ENCODE measurements at regions not wholly inside any gene's neighbourhood (a gene's known extent, or its start where the extent isn't known, plus 50 kb on each side); places are given as distances from the start of the nearest gene placed in this dataset.

DNA sequence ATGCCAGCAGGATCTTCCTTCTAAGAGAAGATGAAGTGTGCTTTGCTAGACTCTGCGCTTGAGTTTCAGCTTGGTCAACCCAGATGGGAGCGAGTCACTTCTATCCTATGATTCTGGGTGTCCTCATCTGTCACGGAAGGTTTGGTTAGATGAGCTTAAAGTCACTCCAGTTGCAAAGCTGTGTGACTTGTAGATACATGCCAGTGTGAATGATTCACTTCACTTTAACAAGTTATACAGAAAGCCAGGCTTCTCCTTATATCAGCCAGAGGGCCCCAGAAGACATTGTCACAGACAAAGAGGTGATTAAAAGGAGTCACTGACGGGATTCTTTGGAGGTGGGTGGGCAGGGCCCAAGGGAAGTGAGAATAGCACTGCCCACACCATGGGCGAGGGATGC is 122.6 kb upstream of the PFKP start:
- no peak overlapping the region for H3K4me3 ChIP-seq (ENCODE audit: low read depth in 1 of 3, low read length in 3 of 3)
- H3K27me3 ChIP-seq (ENCODE audit: control insufficient read depth in 4 of 4, insufficient read depth in 4 of 4, low read length in 3 of 4) = no peaks in the 10 kb centered on the region
- H3K27ac ChIP-seq (ENCODE audit: low read depth in 1 of 2, low read length in 2 of 2) = no peak overlapping the region
- 86% methylated on average over 5 of the region's 5 CpGs for WGBS
- no peaks in the 10 kb centered on the region for H3K4me1 ChIP-seq (ENCODE audit: control insufficient read depth in 4 of 4, insufficient read depth in 4 of 4, low read length in 3 of 4)
- no peaks in the 10 kb centered on the region for H3K36me3 ChIP-seq (ENCODE audit: control insufficient read depth in 4 of 4, insufficient read depth in 3 of 4, low read depth in 1 of 4, low read length in 3 of 4)
- DNase-seq (ENCODE audit: low spot score) = no peak
- TF ChIP-seq, protein P1, sequence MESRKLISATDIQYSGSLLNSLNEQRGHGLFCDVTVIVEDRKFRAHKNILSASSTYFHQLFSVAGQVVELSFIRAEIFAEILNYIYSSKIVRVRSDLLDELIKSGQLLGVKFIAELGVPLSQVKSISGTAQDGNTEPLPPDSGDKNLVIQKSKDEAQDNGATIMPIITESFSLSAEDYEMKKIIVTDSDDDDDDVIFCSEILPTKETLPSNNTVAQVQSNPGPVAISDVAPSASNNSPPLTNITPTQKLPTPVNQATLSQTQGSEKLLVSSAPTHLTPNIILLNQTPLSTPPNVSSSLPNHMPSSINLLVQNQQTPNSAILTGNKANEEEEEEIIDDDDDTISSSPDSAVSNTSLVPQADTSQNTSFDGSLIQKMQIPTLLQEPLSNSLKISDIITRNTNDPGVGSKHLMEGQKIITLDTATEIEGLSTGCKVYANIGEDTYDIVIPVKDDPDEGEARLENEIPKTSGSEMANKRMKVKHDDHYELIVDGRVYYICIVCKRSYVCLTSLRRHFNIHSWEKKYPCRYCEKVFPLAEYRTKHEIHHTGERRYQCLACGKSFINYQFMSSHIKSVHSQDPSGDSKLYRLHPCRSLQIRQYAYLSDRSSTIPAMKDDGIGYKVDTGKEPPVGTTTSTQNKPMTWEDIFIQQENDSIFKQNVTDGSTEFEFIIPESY (IDR thresholded peaks at IDR 0.05) = no peak
- no peak for TF ChIP-seq YY1 (IDR thresholded peaks at IDR 0.05)
- TF ChIP-seq, protein P2, sequence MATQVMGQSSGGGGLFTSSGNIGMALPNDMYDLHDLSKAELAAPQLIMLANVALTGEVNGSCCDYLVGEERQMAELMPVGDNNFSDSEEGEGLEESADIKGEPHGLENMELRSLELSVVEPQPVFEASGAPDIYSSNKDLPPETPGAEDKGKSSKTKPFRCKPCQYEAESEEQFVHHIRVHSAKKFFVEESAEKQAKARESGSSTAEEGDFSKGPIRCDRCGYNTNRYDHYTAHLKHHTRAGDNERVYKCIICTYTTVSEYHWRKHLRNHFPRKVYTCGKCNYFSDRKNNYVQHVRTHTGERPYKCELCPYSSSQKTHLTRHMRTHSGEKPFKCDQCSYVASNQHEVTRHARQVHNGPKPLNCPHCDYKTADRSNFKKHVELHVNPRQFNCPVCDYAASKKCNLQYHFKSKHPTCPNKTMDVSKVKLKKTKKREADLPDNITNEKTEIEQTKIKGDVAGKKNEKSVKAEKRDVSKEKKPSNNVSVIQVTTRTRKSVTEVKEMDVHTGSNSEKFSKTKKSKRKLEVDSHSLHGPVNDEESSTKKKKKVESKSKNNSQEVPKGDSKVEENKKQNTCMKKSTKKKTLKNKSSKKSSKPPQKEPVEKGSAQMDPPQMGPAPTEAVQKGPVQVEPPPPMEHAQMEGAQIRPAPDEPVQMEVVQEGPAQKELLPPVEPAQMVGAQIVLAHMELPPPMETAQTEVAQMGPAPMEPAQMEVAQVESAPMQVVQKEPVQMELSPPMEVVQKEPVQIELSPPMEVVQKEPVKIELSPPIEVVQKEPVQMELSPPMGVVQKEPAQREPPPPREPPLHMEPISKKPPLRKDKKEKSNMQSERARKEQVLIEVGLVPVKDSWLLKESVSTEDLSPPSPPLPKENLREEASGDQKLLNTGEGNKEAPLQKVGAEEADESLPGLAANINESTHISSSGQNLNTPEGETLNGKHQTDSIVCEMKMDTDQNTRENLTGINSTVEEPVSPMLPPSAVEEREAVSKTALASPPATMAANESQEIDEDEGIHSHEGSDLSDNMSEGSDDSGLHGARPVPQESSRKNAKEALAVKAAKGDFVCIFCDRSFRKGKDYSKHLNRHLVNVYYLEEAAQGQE (IDR thresholded peaks at IDR 0.05) = no peak
- no peak for TF ChIP-seq HNF4G (IDR thresholded peaks at IDR 0.05)
- TF ChIP-seq FOXA1 (IDR thresholded peaks at IDR 0.05) = no peak
- no peak for TF ChIP-seq FOXA2 (IDR thresholded peaks at IDR 0.05)
- H3K9me3 ChIP-seq (ENCODE audit: control insufficient read depth in 4 of 4, low read length in 3 of 4) = no peaks in the 10 kb centered on the region
- no peak overlapping the region for H3K9ac ChIP-seq (ENCODE audit: low read depth in 1 of 2, low read length in 2 of 2)

DNA sequence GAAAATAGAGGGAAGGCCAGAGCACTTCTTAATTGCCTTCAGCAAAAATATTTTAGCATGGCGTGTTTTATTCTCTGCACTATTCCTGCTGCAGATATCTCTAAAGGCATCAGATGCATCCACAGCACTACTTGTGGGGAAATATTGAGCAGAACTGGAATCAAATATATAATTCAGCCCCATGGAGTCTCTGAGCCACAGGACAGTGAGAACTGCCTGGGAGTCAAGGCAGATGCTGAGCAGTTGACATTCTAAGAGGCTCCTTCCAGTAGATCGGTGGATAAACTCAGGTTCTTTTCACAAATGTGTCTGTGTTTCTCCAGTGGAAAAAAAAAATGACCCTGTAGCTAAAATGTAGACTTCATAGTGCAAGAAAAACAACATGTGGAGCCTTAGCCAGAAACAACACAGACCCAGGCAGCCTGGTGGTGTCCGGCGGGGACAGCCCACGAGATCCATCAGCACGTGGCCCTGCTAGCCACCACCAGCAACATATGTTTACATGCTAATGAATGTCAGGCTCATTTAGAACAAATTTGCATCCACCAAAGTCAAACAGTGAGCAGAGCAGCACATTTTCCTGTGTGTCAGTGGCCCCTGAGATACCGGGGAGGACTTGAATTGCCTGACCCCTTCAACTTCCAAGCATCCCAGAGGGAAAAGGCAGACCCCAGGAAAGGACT is 123.3 kb upstream of the PFKP start:
- DNase-seq (ENCODE audit: low spot score) = no peak
- H3K36me3 ChIP-seq (ENCODE audit: control insufficient read depth in 4 of 4, insufficient read depth in 3 of 4, low read depth in 1 of 4, low read length in 3 of 4) = no peaks in the 10 kb centered on the region
- no peaks in the 10 kb centered on the region for H3K9me3 ChIP-seq (ENCODE audit: control insufficient read depth in 4 of 4, low read length in 3 of 4)
- peaks cover 0 to under 1% (median 0%) of the 10 kb centered on the region in 4 donors for H3K27me3 ChIP-seq (ENCODE audit: control insufficient read depth in 4 of 4, insufficient read depth in 4 of 4, low read length in 3 of 4)
- no peak for TF ChIP-seq GABPA (IDR thresholded peaks at IDR 0.05 in 1 of 2, conservative IDR thresholded peaks at IDR 0.05 in 1 of 2)
- TF ChIP-seq, protein P3, sequence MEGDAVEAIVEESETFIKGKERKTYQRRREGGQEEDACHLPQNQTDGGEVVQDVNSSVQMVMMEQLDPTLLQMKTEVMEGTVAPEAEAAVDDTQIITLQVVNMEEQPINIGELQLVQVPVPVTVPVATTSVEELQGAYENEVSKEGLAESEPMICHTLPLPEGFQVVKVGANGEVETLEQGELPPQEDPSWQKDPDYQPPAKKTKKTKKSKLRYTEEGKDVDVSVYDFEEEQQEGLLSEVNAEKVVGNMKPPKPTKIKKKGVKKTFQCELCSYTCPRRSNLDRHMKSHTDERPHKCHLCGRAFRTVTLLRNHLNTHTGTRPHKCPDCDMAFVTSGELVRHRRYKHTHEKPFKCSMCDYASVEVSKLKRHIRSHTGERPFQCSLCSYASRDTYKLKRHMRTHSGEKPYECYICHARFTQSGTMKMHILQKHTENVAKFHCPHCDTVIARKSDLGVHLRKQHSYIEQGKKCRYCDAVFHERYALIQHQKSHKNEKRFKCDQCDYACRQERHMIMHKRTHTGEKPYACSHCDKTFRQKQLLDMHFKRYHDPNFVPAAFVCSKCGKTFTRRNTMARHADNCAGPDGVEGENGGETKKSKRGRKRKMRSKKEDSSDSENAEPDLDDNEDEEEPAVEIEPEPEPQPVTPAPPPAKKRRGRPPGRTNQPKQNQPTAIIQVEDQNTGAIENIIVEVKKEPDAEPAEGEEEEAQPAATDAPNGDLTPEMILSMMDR (IDR thresholded peaks at IDR 0.05; ENCODE audit: low read depth, low read length, missing input control) = no peak
- TF ChIP-seq SP1 (IDR thresholded peaks at IDR 0.05) = no peak
- TF ChIP-seq HNF4G (IDR thresholded peaks at IDR 0.05) = no peak
- no peak for TF ChIP-seq EGR1 (IDR thresholded peaks at IDR 0.05; ENCODE audit: low read depth in 2 of 2)
- TF ChIP-seq, protein P2 (IDR thresholded peaks at IDR 0.05) = no peak
- TF ChIP-seq, protein P4, sequence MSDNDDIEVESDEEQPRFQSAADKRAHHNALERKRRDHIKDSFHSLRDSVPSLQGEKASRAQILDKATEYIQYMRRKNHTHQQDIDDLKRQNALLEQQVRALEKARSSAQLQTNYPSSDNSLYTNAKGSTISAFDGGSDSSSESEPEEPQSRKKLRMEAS (IDR thresholded peaks at IDR 0.05) = no peak
- no peak for TF ChIP-seq NR2F2 (IDR thresholded peaks at IDR 0.05)
- TF ChIP-seq, protein P1 (IDR thresholded peaks at IDR 0.05) = no peak
- no peak for TF ChIP-seq FOXA2 (IDR thresholded peaks at IDR 0.05)
- no peak for TF ChIP-seq FOXA1 (IDR thresholded peaks at IDR 0.05)
- no peaks in the 10 kb centered on the region for H3K4me1 ChIP-seq (ENCODE audit: control insufficient read depth in 4 of 4, insufficient read depth in 4 of 4, low read length in 3 of 4)
- H3K9ac ChIP-seq (ENCODE audit: low read depth in 1 of 2, low read length in 2 of 2) = no peak overlapping the region
- H3K4me3 ChIP-seq (ENCODE audit: low read depth in 1 of 3, low read length in 3 of 3) = no peak overlapping the region
- WGBS = 88% methylated on average over 7 of the region's 7 CpGs
- no peak overlapping the region for H3K27ac ChIP-seq (ENCODE audit: low read depth in 1 of 2, low read length in 2 of 2)
